A549 (cell line): ENCODE measurements at regions not wholly inside any gene's neighbourhood (a gene's known extent, or its start where the extent isn't known, plus 50 kb on each side); places are given as distances from the start of the nearest gene placed in this dataset.

Experiments used
- BHLHE40 ChIP-seq: IDR thresholded peaks from 2 replicates; pipeline ENCODE4 v1.6.1; 2012; ENCODE audit warnings: low read depth, low read length, inconsistent platforms
- CBX2 ChIP-seq: fragments of 200-600 bp; sonication (generic); IDR thresholded peaks from 2 replicates; pipeline ENCODE4 v1.6.1; 2016; ENCODE audit warnings: low read depth, mild to moderate bottlenecking, borderline replicate concordance
- CBX8 ChIP-seq: fragments of 200-600 bp; sonication (generic); IDR thresholded peaks from 2 replicates; pipeline ENCODE4 v1.6.1; 2016
- CEBPB ChIP-seq, 2 experiments: fragments of >200 bp in 1 of 2; sonication (Bioruptor Twin) in 1 of 2; formaldehyde crosslinking in 1 of 2; IDR thresholded peaks; 2 replicates each; pipeline ENCODE4 v1.6.1; 2012 to 2016
- CHD2 ChIP-seq: fragments of 150-350 bp; IDR thresholded peaks from 2 replicates; pipeline ENCODE4 v1.6.1; 2014; ENCODE audit warnings: low read length; ENCODE audit not compliant: partially characterized antibody
- CHD4 ChIP-seq: fragments of 200-600 bp; sonication (generic); IDR thresholded peaks from 2 replicates; pipeline ENCODE4 v1.6.1; 2016; ENCODE audit warnings: antibody characterized with exemption, mild to moderate bottlenecking, borderline replicate concordance
- EP300 ChIP-seq, 2 experiments: fragments of >200 bp; sonication (Bioruptor Twin); formaldehyde crosslinking; IDR thresholded peaks; 2 replicates in 1 of 2; 3 replicates in 1 of 2; pipeline ENCODE4 v1.6.1; 2016 to 2017
- FOSB ChIP-seq: fragments of 250-450 bp; sonication (Bioruptor Pico); IDR thresholded peaks from 2 replicates; pipeline ENCODE4 v1.5.0; 2020; ENCODE audit warnings: mild to moderate bottlenecking, moderate library complexity
- FOXS1 ChIP-seq: fragments of 250-450 bp; sonication (Bioruptor Pico); IDR thresholded peaks from 2 replicates; pipeline ENCODE4 v1.5.0; 2020; ENCODE audit warnings: mild to moderate bottlenecking, moderate library complexity
- GATA3 ChIP-seq: IDR thresholded peaks from 2 replicates; pipeline ENCODE4 v1.6.1; 2012; ENCODE audit warnings: borderline replicate concordance
- HDAC2 ChIP-seq: fragments of 200-600 bp; sonication (generic); IDR thresholded peaks from 2 replicates; pipeline ENCODE4 v1.6.1; 2016
- HOXA7 ChIP-seq: fragments of 250-450 bp; sonication (Bioruptor Pico); IDR thresholded peaks from 2 replicates; pipeline ENCODE4 v1.5.0; 2020; ENCODE audit warnings: mild to moderate bottlenecking, moderate library complexity
- HOXB13 ChIP-seq: fragments of 250-450 bp; sonication (Bioruptor Pico); IDR thresholded peaks from 2 replicates; pipeline ENCODE4 v1.5.0; 2020; ENCODE audit warnings: low read depth, mild to moderate bottlenecking, moderate library complexity
- HOXB5 ChIP-seq: fragments of 250-450 bp; sonication (Bioruptor Pico); IDR thresholded peaks from 2 replicates; pipeline ENCODE4 v1.5.0; 2020; ENCODE audit warnings: mild to moderate bottlenecking, moderate library complexity
- JUN ChIP-seq, 2 experiments: fragments of >200 bp; sonication (Bioruptor Twin); formaldehyde crosslinking; IDR thresholded peaks; 2 replicates in 1 of 2; 3 replicates in 1 of 2; pipeline ENCODE4 v1.6.1; 2016 to 2017
- JUNB ChIP-seq: fragments of >200 bp; sonication (Bioruptor Twin); formaldehyde crosslinking; IDR thresholded peaks from 2 replicates; pipeline ENCODE4 v1.6.1; 2016
- KDM5A ChIP-seq: fragments of 200-600 bp; sonication (generic); IDR thresholded peaks from 2 replicates; pipeline ENCODE4 v1.6.1; 2016; ENCODE audit warnings: antibody characterized with exemption, mild to moderate bottlenecking
- MAFK ChIP-seq: fragments of 450-650 bp; IDR thresholded peaks from 2 replicates; pipeline ENCODE4 v1.6.1; 2014; ENCODE audit not compliant: partially characterized antibody
- NR3C1 ChIP-seq: fragments of >200 bp; sonication (Bioruptor Twin); formaldehyde crosslinking; IDR thresholded peaks from 3 replicates; pipeline ENCODE4 v1.6.1; 2017
- POLR2A ChIP-seq: IDR thresholded peaks from 2 replicates; pipeline ENCODE4 v1.6.1; 2012; ENCODE audit warnings: mild to moderate bottlenecking, low read length
- RAD21 ChIP-seq, 2 experiments: fragments of >200 bp in 1 of 2; sonication (Bioruptor Twin) in 1 of 2; formaldehyde crosslinking in 1 of 2; IDR thresholded peaks in 1 of 2; conservative IDR thresholded peaks in 1 of 2; 2 replicates in 1 of 2; 3 replicates in 1 of 2; pipeline ENCODE4 v1.6.1; 2012 to 2018; ENCODE audit warnings: inconsistent platforms in 1 of 2
- RCOR1 ChIP-seq: fragments of 150-350 bp; IDR thresholded peaks from 2 replicates; pipeline ENCODE4 v1.6.1; 2014; ENCODE audit warnings: antibody characterized with exemption, low read length, low read depth
- RFX5 ChIP-seq: fragments of 450-650 bp; IDR thresholded peaks from 2 replicates; pipeline ENCODE4 v1.7.1; 2014; ENCODE audit warnings: antibody characterized with exemption, mild to moderate bottlenecking, moderate library complexity
- RNF2 ChIP-seq: fragments of 200-600 bp; sonication (generic); IDR thresholded peaks from 2 replicates; pipeline ENCODE4 v1.6.1; 2016; ENCODE audit warnings: low read depth, mild to moderate bottlenecking, antibody characterized with exemption, moderate library complexity, borderline replicate concordance
- SMC3 ChIP-seq: fragments of >200 bp; sonication (Bioruptor Twin); formaldehyde crosslinking; IDR thresholded peaks from 3 replicates; pipeline ENCODE4 v1.6.1; 2018; ENCODE audit warnings: inconsistent platforms
- SREBF2 ChIP-seq: fragments of 450-650 bp; IDR thresholded peaks from 2 replicates; pipeline ENCODE4 v1.6.1; 2014; ENCODE audit warnings: mild to moderate bottlenecking, moderate library complexity
- TP53 ChIP-seq: fragments of 250-450 bp; sonication (Bioruptor Pico); IDR thresholded peaks from 2 replicates; pipeline ENCODE4 v1.5.0; 2021; ENCODE audit warnings: mild to moderate bottlenecking, moderate library complexity
- ZC3H11A ChIP-seq: fragments of 450-650 bp; IDR thresholded peaks from 2 replicates; pipeline ENCODE4 v1.6.1; 2014; ENCODE audit warnings: antibody characterized with exemption, mild to moderate bottlenecking
- ZFP36 ChIP-seq: fragments of 450-650 bp; IDR thresholded peaks from 2 replicates; pipeline ENCODE4 v1.6.1; 2014; ENCODE audit warnings: borderline replicate concordance; ENCODE audit not compliant: partially characterized antibody
- ZNF302 ChIP-seq: fragments of 250-450 bp; sonication (Bioruptor Pico); IDR thresholded peaks from 2 replicates; pipeline ENCODE4 v1.9.0; 2021; ENCODE audit warnings: inconsistent platforms, mild to moderate bottlenecking, moderate library complexity
- ZSCAN20 ChIP-seq: fragments of 250-450 bp; sonication (Bioruptor Pico); IDR thresholded peaks from 2 replicates; pipeline ENCODE4 v1.8.0; 2022; ENCODE audit warnings: mild to moderate bottlenecking, moderate library complexity
- TF ChIP-seq, protein P1 (sequence below): fragments of >200 bp; sonication (Bioruptor Twin); formaldehyde crosslinking; IDR thresholded peaks from 3 replicates; pipeline ENCODE4 v1.6.1; 2016
- TF ChIP-seq, protein P2 (sequence below): fragments of 150-350 bp; IDR thresholded peaks from 2 replicates; pipeline ENCODE4 v1.6.1; 2014; ENCODE audit warnings: low read depth, mild to moderate bottlenecking, low read length
- TF ChIP-seq, protein P3 (sequence below): fragments of 200-600 bp; sonication (generic); IDR thresholded peaks from 2 replicates; pipeline ENCODE4 v1.6.1; 2016; ENCODE audit warnings: antibody characterized with exemption, mild to moderate bottlenecking, moderate library complexity
- TF ChIP-seq, protein P4 (sequence below): fragments of >200 bp; sonication (Bioruptor Twin); formaldehyde crosslinking; IDR thresholded peaks from 2 replicates; pipeline ENCODE4 v1.6.1; 2016
- TF ChIP-seq, protein P5 (sequence below): fragments of >200 bp; sonication (Bioruptor Twin); formaldehyde crosslinking; IDR thresholded peaks from 3 replicates; pipeline ENCODE4 v1.5.1; 2016
- TF ChIP-seq, protein P6 (sequence below): IDR thresholded peaks from 2 replicates; pipeline ENCODE4 v1.6.1; 2012

DNA sequence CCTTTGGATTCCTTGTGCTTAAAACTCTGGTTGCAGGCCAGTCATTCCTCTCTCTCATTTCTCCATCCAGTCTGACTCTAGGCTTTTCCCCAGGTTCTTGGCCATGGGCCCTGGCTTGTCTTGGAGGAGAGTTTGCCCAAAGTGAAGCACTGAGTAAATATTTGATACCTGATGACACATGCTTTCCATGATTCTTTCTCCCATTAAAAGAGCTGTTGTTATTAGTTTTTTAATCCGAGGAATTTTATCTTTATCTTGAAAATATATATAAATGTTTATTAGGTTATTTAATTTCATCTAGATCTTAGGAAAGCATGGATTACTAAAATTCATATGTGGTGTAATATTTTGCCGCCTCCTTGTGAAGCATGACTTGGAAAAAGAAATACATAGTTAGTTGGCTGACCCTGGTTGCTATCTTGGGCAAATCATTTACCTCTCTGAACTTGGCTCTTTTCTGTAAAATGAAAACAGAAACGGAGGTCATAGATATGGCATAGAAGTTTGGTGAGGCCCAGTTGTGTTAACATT is 650.1 kb downstream of the SLC4A3 start (continued):
- TF ChIP-seq, protein P1, sequence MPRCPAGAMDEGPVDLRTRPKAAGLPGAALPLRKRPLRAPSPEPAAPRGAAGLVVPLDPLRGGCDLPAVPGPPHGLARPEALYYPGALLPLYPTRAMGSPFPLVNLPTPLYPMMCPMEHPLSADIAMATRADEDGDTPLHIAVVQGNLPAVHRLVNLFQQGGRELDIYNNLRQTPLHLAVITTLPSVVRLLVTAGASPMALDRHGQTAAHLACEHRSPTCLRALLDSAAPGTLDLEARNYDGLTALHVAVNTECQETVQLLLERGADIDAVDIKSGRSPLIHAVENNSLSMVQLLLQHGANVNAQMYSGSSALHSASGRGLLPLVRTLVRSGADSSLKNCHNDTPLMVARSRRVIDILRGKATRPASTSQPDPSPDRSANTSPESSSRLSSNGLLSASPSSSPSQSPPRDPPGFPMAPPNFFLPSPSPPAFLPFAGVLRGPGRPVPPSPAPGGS: peak; percentile 92
- no peak for TF ChIP-seq ZSCAN20 (CRISPR knock-in tag)
- no peak for TF ChIP-seq SREBF2
- TF ChIP-seq HOXB5 (CRISPR knock-in tag): no peak
- TF ChIP-seq NR3C1: no peak
- TF ChIP-seq GATA3: peak; percentile 94
- TF ChIP-seq, protein P2, sequence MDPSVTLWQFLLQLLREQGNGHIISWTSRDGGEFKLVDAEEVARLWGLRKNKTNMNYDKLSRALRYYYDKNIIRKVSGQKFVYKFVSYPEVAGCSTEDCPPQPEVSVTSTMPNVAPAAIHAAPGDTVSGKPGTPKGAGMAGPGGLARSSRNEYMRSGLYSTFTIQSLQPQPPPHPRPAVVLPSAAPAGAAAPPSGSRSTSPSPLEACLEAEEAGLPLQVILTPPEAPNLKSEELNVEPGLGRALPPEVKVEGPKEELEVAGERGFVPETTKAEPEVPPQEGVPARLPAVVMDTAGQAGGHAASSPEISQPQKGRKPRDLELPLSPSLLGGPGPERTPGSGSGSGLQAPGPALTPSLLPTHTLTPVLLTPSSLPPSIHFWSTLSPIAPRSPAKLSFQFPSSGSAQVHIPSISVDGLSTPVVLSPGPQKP: no peak
- TF ChIP-seq RNF2: no peak
- TF ChIP-seq, protein P3, sequence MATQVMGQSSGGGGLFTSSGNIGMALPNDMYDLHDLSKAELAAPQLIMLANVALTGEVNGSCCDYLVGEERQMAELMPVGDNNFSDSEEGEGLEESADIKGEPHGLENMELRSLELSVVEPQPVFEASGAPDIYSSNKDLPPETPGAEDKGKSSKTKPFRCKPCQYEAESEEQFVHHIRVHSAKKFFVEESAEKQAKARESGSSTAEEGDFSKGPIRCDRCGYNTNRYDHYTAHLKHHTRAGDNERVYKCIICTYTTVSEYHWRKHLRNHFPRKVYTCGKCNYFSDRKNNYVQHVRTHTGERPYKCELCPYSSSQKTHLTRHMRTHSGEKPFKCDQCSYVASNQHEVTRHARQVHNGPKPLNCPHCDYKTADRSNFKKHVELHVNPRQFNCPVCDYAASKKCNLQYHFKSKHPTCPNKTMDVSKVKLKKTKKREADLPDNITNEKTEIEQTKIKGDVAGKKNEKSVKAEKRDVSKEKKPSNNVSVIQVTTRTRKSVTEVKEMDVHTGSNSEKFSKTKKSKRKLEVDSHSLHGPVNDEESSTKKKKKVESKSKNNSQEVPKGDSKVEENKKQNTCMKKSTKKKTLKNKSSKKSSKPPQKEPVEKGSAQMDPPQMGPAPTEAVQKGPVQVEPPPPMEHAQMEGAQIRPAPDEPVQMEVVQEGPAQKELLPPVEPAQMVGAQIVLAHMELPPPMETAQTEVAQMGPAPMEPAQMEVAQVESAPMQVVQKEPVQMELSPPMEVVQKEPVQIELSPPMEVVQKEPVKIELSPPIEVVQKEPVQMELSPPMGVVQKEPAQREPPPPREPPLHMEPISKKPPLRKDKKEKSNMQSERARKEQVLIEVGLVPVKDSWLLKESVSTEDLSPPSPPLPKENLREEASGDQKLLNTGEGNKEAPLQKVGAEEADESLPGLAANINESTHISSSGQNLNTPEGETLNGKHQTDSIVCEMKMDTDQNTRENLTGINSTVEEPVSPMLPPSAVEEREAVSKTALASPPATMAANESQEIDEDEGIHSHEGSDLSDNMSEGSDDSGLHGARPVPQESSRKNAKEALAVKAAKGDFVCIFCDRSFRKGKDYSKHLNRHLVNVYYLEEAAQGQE: no peak
- TF ChIP-seq JUNB: peak; percentile 95
- TF ChIP-seq, protein P4, sequence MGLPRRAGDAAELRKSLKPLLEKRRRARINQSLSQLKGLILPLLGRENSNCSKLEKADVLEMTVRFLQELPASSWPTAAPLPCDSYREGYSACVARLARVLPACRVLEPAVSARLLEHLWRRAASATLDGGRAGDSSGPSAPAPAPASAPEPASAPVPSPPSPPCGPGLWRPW: peak; percentile 53; the same call in 1 of the 2 replicates
- no peak for TF ChIP-seq HOXB13 (CRISPR knock-in tag)
- TF ChIP-seq SMC3: peak; percentile 56
- TF ChIP-seq ZC3H11A: no peak
- no peak for TF ChIP-seq MAFK
- TF ChIP-seq KDM5A: no peak
- TF ChIP-seq RCOR1: no peak
- no peak for TF ChIP-seq TP53 (CRISPR knock-in tag)
- TF ChIP-seq FOXS1: no peak
- TF ChIP-seq, protein P5, sequence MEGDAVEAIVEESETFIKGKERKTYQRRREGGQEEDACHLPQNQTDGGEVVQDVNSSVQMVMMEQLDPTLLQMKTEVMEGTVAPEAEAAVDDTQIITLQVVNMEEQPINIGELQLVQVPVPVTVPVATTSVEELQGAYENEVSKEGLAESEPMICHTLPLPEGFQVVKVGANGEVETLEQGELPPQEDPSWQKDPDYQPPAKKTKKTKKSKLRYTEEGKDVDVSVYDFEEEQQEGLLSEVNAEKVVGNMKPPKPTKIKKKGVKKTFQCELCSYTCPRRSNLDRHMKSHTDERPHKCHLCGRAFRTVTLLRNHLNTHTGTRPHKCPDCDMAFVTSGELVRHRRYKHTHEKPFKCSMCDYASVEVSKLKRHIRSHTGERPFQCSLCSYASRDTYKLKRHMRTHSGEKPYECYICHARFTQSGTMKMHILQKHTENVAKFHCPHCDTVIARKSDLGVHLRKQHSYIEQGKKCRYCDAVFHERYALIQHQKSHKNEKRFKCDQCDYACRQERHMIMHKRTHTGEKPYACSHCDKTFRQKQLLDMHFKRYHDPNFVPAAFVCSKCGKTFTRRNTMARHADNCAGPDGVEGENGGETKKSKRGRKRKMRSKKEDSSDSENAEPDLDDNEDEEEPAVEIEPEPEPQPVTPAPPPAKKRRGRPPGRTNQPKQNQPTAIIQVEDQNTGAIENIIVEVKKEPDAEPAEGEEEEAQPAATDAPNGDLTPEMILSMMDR: no peak
- TF ChIP-seq RAD21 (conservative IDR thresholded peaks at IDR 0.05 in 1 of 2, IDR thresholded peaks at IDR 0.05 in 1 of 2): peak; percentile 27 to 65; a peak in 4 of 5 replicates
- TF ChIP-seq, protein P6, sequence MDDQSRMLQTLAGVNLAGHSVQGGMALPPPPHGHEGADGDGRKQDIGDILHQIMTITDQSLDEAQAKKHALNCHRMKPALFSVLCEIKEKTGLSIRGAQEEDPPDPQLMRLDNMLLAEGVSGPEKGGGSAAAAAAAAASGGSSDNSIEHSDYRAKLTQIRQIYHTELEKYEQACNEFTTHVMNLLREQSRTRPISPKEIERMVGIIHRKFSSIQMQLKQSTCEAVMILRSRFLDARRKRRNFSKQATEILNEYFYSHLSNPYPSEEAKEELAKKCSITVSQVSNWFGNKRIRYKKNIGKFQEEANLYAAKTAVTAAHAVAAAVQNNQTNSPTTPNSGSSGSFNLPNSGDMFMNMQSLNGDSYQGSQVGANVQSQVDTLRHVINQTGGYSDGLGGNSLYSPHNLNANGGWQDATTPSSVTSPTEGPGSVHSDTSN: 0 out of 2 replicates have a peak, but pooled peaks have one; percentile 50
- no peak for TF ChIP-seq ZNF302 (CRISPR knock-in tag)
- peak; percentile 68 to 79; a peak in 4 of 5 replicates for TF ChIP-seq EP300 (IDR thresholded peaks at IDR 0.05)
- no peak for TF ChIP-seq HDAC2
- TF ChIP-seq CEBPB (IDR thresholded peaks at IDR 0.05): peak; percentile 76 to 77
- TF ChIP-seq POLR2A: no peak
- no peak for TF ChIP-seq CBX2
- TF ChIP-seq ZFP36: no peak
- peak; percentile 82 to 92 for TF ChIP-seq JUN (IDR thresholded peaks at IDR 0.05)
- no peak for TF ChIP-seq FOSB (CRISPR knock-in tag)
- no peak for TF ChIP-seq RFX5
- no peak for TF ChIP-seq BHLHE40
- TF ChIP-seq CHD4: no peak; the same call in 1 of the 2 replicates
- TF ChIP-seq CHD2: no peak
- TF ChIP-seq CBX8: no peak
- TF ChIP-seq HOXA7 (CRISPR knock-in tag): no peak
